ENCODE measurements at regions not wholly inside any gene's neighbourhood (a gene's known extent, or its start where the extent isn't known, plus 50 kb on each side); places are given as distances from the start of the nearest gene placed in this dataset.

GRCh38 chr10:33501161-33501560, 166.7 kb upstream of the NRP1 start:
- no peaks in the 10 kb centered on the region for H3K27me3 ChIP-seq
- H3K4me1 ChIP-seq: no peaks in the 10 kb centered on the region
- no peak overlapping the region for H3K27ac ChIP-seq
- intact Hi-C loops (cut with DNase I): no loop called here
- no peaks in the 10 kb centered on the region for H3K36me3 ChIP-seq
- TF ChIP-seq POLR2AphosphoS5 (IDR thresholded peaks at IDR 0.05; ENCODE audit: insufficient read depth in 1 of 2, low read depth in 1 of 2) (no peak), POLR2A (IDR thresholded peaks at IDR 0.05) (no peak), CTCF (IDR thresholded peaks at IDR 0.05) (no peak)
- H3K9me3 ChIP-seq: no peaks in the 10 kb centered on the region
- no peak for DNase-seq (ENCODE audit: extremely low spot score in 2 of 2)
- H3K4me3 ChIP-seq: no peak overlapping the region

GRCh38 chr10:33498391-33498891, 164.0 kb upstream of the NRP1 start:
- Histone ChIP-seq H3K9me3 (no peaks in the 10 kb centered on the region), H3K4me1 (peaks cover 4% of the 10 kb centered on the region), H3K4me3 (no peak overlapping the region), H3K36me3 (no peaks in the 10 kb centered on the region), H3K27ac (no peak overlapping the region), H3K27me3 (no peaks in the 10 kb centered on the region)
- intact Hi-C loops (cut with DNase I): loop anchor here (10.0 kb wide), 1 partner anchor 164 kb away; the partner anchor contains the start of gene NRP1
- no peak for DNase-seq (ENCODE audit: extremely low spot score in 2 of 2)
- TF ChIP-seq CTCF (IDR thresholded peaks at IDR 0.05) (no peak), POLR2A (IDR thresholded peaks at IDR 0.05) (no peak), POLR2AphosphoS5 (IDR thresholded peaks at IDR 0.05; ENCODE audit: insufficient read depth in 1 of 2, low read depth in 1 of 2) (no peak)

- no peaks in the 10 kb centered on the region for H3K27me3 ChIP-seq
- no peak overlapping the region for H3K27ac ChIP-seq
- peaks cover 8% of the 10 kb centered on the region for H3K4me1 ChIP-seq
- TF ChIP-seq POLR2AphosphoS5 (IDR thresholded peaks at IDR 0.05; ENCODE audit: insufficient read depth in 1 of 2, low read depth in 1 of 2) (no peak), CTCF (IDR thresholded peaks at IDR 0.05) (no peak), POLR2A (IDR thresholded peaks at IDR 0.05) (no peak)
- H3K4me3 ChIP-seq: no peak overlapping the region
- no peak for DNase-seq (ENCODE audit: extremely low spot score in 2 of 2)
- intact Hi-C loops (cut with DNase I): loop anchor here (10.0 kb wide), 1 partner anchor 163 kb away; the partner anchor contains the start of gene NRP1
- H3K36me3 ChIP-seq: no peaks in the 10 kb centered on the region
- H3K9me3 ChIP-seq: no peaks in the 10 kb centered on the region
Observed at GRCh38 chr10:33497338-33497737, 162.9 kb upstream of the NRP1 start.

GRCh38 chr10:33496096-33496495, 161.6 kb upstream of the NRP1 start:
- H3K4me1 ChIP-seq: peaks cover 10% of the 10 kb centered on the region
- H3K9me3 ChIP-seq: no peaks in the 10 kb centered on the region
- no peak overlapping the region for H3K4me3 ChIP-seq
- no peaks in the 10 kb centered on the region for H3K36me3 ChIP-seq
- intact Hi-C loops (cut with DNase I): loop anchor here (10.0 kb wide), 1 partner anchor 161 kb away; the partner anchor contains the start of gene NRP1
- no peaks in the 10 kb centered on the region for H3K27me3 ChIP-seq
- no peak for DNase-seq (ENCODE audit: extremely low spot score in 2 of 2)
- no peak overlapping the region for H3K27ac ChIP-seq
- TF ChIP-seq CTCF (IDR thresholded peaks at IDR 0.05) (no peak), POLR2AphosphoS5 (IDR thresholded peaks at IDR 0.05; ENCODE audit: insufficient read depth in 1 of 2, low read depth in 1 of 2) (no peak), POLR2A (IDR thresholded peaks at IDR 0.05) (no peak)

GRCh38 chr10:33494694-33495265, 160.3 kb upstream of the NRP1 start:
- peaks cover 16% of the 10 kb centered on the region for H3K4me1 ChIP-seq
- intact Hi-C loops (cut with DNase I): loop anchor here (10.0 kb wide), 1 partner anchor 160 kb away; the partner anchor contains the start of gene NRP1
- no peaks in the 10 kb centered on the region for H3K36me3 ChIP-seq
- H3K4me3 ChIP-seq: no peak overlapping the region
- H3K27ac ChIP-seq: no peak overlapping the region
- DNase-seq (ENCODE audit: extremely low spot score in 2 of 2): no peak
- no peaks in the 10 kb centered on the region for H3K9me3 ChIP-seq
- H3K27me3 ChIP-seq: no peaks in the 10 kb centered on the region
- TF ChIP-seq POLR2AphosphoS5 (IDR thresholded peaks at IDR 0.05; ENCODE audit: insufficient read depth in 1 of 2, low read depth in 1 of 2) (no peak), POLR2A (IDR thresholded peaks at IDR 0.05) (no peak), CTCF (IDR thresholded peaks at IDR 0.05) (no peak)
